D721Med (cell line): ENCODE measurements at regions not wholly inside any gene's neighbourhood (a gene's known extent, or its start where the extent isn't known, plus 50 kb on each side); places are given as distances from the start of the nearest gene placed in this dataset.

Experiments
- DNase-seq: peaks from one replicate; pipeline ENCODE4 v3.0.0; 2011; ENCODE audit warnings: low spot score; ENCODE audit not compliant: insufficient read length
- FAIRE-seq: peaks from 2 replicates; lab custom pipeline; 2011; peaks lifted over from hg19 to GRCh38; lab: Jason Lieb, UNC
- CTCF ChIP-seq: IDR thresholded peaks from 2 replicates; pipeline ENCODE4 v1.5.1; 2012; ENCODE audit warnings: mild to moderate bottlenecking, control low read depth; ENCODE audit not compliant: insufficient read depth; ENCODE audit errors: missing control alignments

GRCh38 chr6:140051521-140052512 lies 677.4 kb upstream of the CITED2 start:
- no peak for TF ChIP-seq CTCF
- FAIRE-seq = peak; percentile 35
- DNase-seq = no peak

GRCh38 chr6:140050101-140050995 lies 675.9 kb upstream of the CITED2 start:
- FAIRE-seq (peak; percentile 11), DNase-seq (no peak)
- no peak for TF ChIP-seq CTCF

GRCh38 chr6:140049251-140049650 lies 674.8 kb upstream of the CITED2 start:
- no peak for TF ChIP-seq CTCF
- DNase-seq = no peak
- FAIRE-seq = no peak

- FAIRE-seq = no peak
- no peak for DNase-seq
- TF ChIP-seq CTCF = no peak
These were observed 673.8 kb upstream of the CITED2 start for GRCh38 chr6:140048202-140048790.

- FAIRE-seq = no peak
- no peak for TF ChIP-seq CTCF
- DNase-seq = no peak
These were observed 672.9 kb upstream of the CITED2 start for GRCh38 chr6:140047321-140047720.

- FAIRE-seq (no peak), DNase-seq (no peak)
- no peak for TF ChIP-seq CTCF
These were observed 671.7 kb upstream of the CITED2 start for GRCh38 chr6:140046016-140046632.
